Neural progenitor cell (in vitro differentiated cells): ENCODE measurements at regions not wholly inside any gene's neighbourhood (a gene's known extent, or its start where the extent isn't known, plus 50 kb on each side); places are given as distances from the start of the nearest gene placed in this dataset.

ENCODE experiments used
- CTCF ChIP-seq: fragments of 200-600 bp; sonication (generic); IDR thresholded peaks from 2 replicates; pipeline ENCODE4 v1.5.1; 2017; ENCODE audit warnings: antibody characterized with exemption, mild to moderate bottlenecking
- EZH2 ChIP-seq: fragments of 200-600 bp; sonication (generic); IDR thresholded peaks from 2 replicates; pipeline ENCODE4 v1.6.1; 2017; ENCODE audit warnings: antibody characterized with exemption, mild to moderate bottlenecking, moderate library complexity

GRCh38 chr11:15499674-15500073 lies 385.0 kb downstream of the INSC start:
- no peak for TF ChIP-seq CTCF
- no peak for TF ChIP-seq EZH2
